Panc1 (cell line): ENCODE measurements at regions not wholly inside any gene's neighbourhood (a gene's known extent, or its start where the extent isn't known, plus 50 kb on each side); places are given as distances from the start of the nearest gene placed in this dataset.

Source experiments
- ATAC-seq: fragments of 200-7000 bp; cut with Tn5 transposase; 2 replicates; pipeline ENCODE4 v1.9.1; 2020; ENCODE audit warnings: mild to moderate bottlenecking, moderate library complexity
- BruUV-seq: library from RNA; stranded (reverse); fragments of 400-500 nt; replicated peaks from 2 replicates; lab custom pipeline; 2021; lab: Mats Ljungman, UMichigan
- CTCF ChIA-PET: fragments of 300-600 bp; sonication (Branson Sonifier 250); formaldehyde crosslinking; loops from one replicate; lab custom pipeline; 2022; ENCODE audit warnings: antibody characterized with exemption; lab: Charles Lee
- POLR2A ChIA-PET: fragments of 300-600 bp; sonication (Branson Sonifier 250); formaldehyde crosslinking; loops from one replicate; lab custom pipeline; 2022; ENCODE audit warnings: antibody characterized with exemption; lab: Charles Lee
- DNase-seq: peaks from one replicate; pipeline ENCODE4 v3.0.0-alpha.2; 2010; ENCODE audit warnings: low read depth, low spot score
- H3K27ac ChIP-seq: 2 replicates; pipeline ENCODE4 v1.5.1; 2011; ENCODE audit warnings: mild to moderate bottlenecking, low read length, inconsistent platforms
- H3K27me3 ChIP-seq: fragments of 200-500 bp; sonication (Bioruptor generic); 2 replicates; pipeline ENCODE4 v1.6.0; 2014; ENCODE audit warnings: low read length, inconsistent platforms; ENCODE audit not compliant: control insufficient read depth, insufficient read depth
- H3K36me3 ChIP-seq: fragments of 200-500 bp; sonication (Bioruptor generic); 2 replicates; pipeline ENCODE4 v1.5.1; 2014; ENCODE audit warnings: inconsistent platforms, mild to moderate bottlenecking, low read length, moderate library complexity; ENCODE audit not compliant: control insufficient read depth, insufficient read depth
- H3K4me1 ChIP-seq: 2 replicates; pipeline ENCODE4 v1.5.1; 2011; ENCODE audit warnings: inconsistent platforms, mild to moderate bottlenecking, low read length, moderate library complexity; ENCODE audit not compliant: control insufficient read depth, insufficient read depth
- H3K4me3 ChIP-seq, 2 experiments: 2 replicates each; pipeline ENCODE4 v1.5.1; 2011 to 2012; ENCODE audit warnings: low read depth in 2 of 2, low read length in 2 of 2, mild to moderate bottlenecking in 2 of 2, inconsistent platforms in 1 of 2, moderate library complexity in 1 of 2
- H3K9me3 ChIP-seq: fragments of 200-500 bp; sonication (Bioruptor generic); 2 replicates; pipeline ENCODE4 v1.5.1; 2014; ENCODE audit warnings: low read depth, mild to moderate bottlenecking, inconsistent platforms, low read length, moderate library complexity; ENCODE audit not compliant: control insufficient read depth, insufficient read depth
- POLR2AphosphoS5 ChIP-seq: IDR thresholded peaks from 2 replicates; pipeline ENCODE4 v1.6.1; 2012; ENCODE audit warnings: mild to moderate bottlenecking, low read depth, low read length, moderate library complexity
- SIN3A ChIP-seq: IDR thresholded peaks from 2 replicates; pipeline ENCODE4 v1.6.1; 2012; ENCODE audit warnings: low read depth, mild to moderate bottlenecking, low read length, moderate library complexity, borderline replicate concordance; ENCODE audit not compliant: insufficient read depth
- TCF7L2 ChIP-seq: IDR thresholded peaks from 2 replicates; pipeline ENCODE4 v1.6.1; 2011; ENCODE audit warnings: mild to moderate bottlenecking, low read depth, low read length, inconsistent platforms
- in situ Hi-C: cut with HindIII; loops from 2 replicates; pipeline ENCODE4 v1.10.0; 2016; ENCODE audit warnings: low sequenced_read_pairs, low pct_unique_long_range_greater_than_20kb
- intact Hi-C: fragments of 100-400 bp; cut with micrococcal nuclease; formaldehyde crosslinking; loops from one replicate; pipeline ENCODE4 v1.10.0; 2022; ENCODE audit not compliant: unreplicated experiment
- TF ChIP-seq, protein P1 (sequence below): fragments of 450-650 bp; IDR thresholded peaks from 2 replicates; pipeline ENCODE4 v1.5.1; 2017; ENCODE audit warnings: mild to moderate bottlenecking
- TF ChIP-seq, protein P2 (sequence below), 2 experiments: IDR thresholded peaks; 2 replicates each; pipeline ENCODE4 v1.6.1; 2011 to 2012; ENCODE audit warnings: low read depth in 2 of 2, control low read depth in 1 of 2, low read length in 1 of 2, mild to moderate bottlenecking in 1 of 2, moderate library complexity in 1 of 2; ENCODE audit not compliant: insufficient read depth in 1 of 2

DNA sequence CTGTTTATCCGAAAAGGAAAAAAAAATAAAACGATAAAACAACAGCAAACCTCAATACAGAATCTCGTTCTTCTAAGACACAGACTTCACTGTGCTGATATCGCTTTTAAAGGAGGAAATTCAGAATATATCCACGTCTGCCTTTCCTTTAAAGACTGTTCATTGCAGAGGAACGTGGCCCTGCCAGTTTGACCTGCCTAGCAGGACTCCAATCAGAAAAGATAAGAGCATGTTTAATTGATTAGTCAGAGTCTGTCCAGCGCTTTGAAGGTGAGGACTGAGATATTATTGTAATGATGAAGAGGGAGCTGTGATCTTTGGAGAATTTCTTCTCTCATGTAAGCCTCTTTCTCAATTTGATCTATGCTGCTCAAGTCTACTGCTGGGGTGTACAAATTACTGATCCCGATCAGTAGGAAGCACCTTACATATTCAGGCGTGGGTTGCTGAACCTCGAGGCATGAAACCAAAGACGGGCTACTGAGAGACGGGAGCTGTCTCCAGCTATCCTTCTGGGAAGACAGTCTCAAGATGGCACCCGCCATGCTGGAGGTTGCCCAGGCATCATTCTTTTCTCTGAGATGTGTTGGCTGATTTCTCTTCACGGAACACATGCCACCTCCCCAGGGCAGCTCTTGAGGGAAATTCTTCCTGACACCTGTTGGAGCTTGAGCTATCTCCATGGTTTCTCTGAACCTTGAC, 146.1 kb downstream of the SHOX start:
- DNase-seq (no peak), ATAC-seq (no peak)
- intact Hi-C loops, result no loop called here
- Histone ChIP-seq H3K9me3 (no peaks in the 10 kb centered on the region), H3K27ac (no peak overlapping the region), H3K36me3 (no peaks in the 10 kb centered on the region), H3K27me3 (no peaks in the 10 kb centered on the region), H3K4me3 (no peak overlapping the region), H3K4me1 (no peaks in the 10 kb centered on the region)
- no peak for TF ChIP-seq POLR2AphosphoS5
- TF ChIP-seq, protein P1, sequence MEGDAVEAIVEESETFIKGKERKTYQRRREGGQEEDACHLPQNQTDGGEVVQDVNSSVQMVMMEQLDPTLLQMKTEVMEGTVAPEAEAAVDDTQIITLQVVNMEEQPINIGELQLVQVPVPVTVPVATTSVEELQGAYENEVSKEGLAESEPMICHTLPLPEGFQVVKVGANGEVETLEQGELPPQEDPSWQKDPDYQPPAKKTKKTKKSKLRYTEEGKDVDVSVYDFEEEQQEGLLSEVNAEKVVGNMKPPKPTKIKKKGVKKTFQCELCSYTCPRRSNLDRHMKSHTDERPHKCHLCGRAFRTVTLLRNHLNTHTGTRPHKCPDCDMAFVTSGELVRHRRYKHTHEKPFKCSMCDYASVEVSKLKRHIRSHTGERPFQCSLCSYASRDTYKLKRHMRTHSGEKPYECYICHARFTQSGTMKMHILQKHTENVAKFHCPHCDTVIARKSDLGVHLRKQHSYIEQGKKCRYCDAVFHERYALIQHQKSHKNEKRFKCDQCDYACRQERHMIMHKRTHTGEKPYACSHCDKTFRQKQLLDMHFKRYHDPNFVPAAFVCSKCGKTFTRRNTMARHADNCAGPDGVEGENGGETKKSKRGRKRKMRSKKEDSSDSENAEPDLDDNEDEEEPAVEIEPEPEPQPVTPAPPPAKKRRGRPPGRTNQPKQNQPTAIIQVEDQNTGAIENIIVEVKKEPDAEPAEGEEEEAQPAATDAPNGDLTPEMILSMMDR, result no peak
- no peak for TF ChIP-seq SIN3A
- CTCF ChIA-PET, result no interaction called here
- POLR2A ChIA-PET, result no interaction called here
- in situ Hi-C loops, result no loop called here
- BruUV-seq, result no TSS peak

DNA sequence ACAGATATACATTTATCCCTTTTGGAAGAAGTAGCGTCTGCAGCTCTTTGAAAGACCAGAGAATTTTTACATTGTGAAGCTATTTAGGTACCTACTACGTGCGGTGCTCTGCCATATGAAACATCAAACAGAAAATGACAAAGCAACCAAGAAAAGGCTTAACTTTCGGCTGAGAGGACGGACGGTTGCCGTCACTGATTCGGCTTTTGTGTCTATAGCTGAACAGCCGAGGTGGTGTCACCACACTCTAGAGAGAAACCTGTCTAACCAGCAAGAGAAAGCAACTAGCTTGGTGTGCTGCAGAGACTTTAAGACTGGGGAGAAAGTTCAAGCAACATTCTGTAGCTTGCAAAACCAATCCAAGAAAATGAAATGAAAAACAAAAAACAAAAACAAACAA, 145.5 kb downstream of the SHOX start:
- H3K4me1 ChIP-seq, result no peaks in the 10 kb centered on the region
- no peak for ATAC-seq
- H3K36me3 ChIP-seq, result no peaks in the 10 kb centered on the region
- no TSS peak for BruUV-seq
- POLR2A ChIA-PET, result no interaction called here
- intact Hi-C loops (no loop called here), in situ Hi-C loops (no loop called here)
- no peak for DNase-seq
- CTCF ChIA-PET, result no interaction called here
- no peak overlapping the region for H3K4me3 ChIP-seq
- no peaks in the 10 kb centered on the region for H3K27me3 ChIP-seq
- no peaks in the 10 kb centered on the region for H3K9me3 ChIP-seq
- no peak overlapping the region for H3K27ac ChIP-seq
- TF ChIP-seq SIN3A (no peak), POLR2AphosphoS5 (no peak), TCF7L2 (no peak)
- TF ChIP-seq, protein P1, result no peak
- TF ChIP-seq, protein P2, sequence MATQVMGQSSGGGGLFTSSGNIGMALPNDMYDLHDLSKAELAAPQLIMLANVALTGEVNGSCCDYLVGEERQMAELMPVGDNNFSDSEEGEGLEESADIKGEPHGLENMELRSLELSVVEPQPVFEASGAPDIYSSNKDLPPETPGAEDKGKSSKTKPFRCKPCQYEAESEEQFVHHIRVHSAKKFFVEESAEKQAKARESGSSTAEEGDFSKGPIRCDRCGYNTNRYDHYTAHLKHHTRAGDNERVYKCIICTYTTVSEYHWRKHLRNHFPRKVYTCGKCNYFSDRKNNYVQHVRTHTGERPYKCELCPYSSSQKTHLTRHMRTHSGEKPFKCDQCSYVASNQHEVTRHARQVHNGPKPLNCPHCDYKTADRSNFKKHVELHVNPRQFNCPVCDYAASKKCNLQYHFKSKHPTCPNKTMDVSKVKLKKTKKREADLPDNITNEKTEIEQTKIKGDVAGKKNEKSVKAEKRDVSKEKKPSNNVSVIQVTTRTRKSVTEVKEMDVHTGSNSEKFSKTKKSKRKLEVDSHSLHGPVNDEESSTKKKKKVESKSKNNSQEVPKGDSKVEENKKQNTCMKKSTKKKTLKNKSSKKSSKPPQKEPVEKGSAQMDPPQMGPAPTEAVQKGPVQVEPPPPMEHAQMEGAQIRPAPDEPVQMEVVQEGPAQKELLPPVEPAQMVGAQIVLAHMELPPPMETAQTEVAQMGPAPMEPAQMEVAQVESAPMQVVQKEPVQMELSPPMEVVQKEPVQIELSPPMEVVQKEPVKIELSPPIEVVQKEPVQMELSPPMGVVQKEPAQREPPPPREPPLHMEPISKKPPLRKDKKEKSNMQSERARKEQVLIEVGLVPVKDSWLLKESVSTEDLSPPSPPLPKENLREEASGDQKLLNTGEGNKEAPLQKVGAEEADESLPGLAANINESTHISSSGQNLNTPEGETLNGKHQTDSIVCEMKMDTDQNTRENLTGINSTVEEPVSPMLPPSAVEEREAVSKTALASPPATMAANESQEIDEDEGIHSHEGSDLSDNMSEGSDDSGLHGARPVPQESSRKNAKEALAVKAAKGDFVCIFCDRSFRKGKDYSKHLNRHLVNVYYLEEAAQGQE (IDR thresholded peaks at IDR 0.05; ENCODE audit: insufficient read depth in 1 of 2, low read depth in 2 of 2, low read length in 1 of 2), result no peak
